NT2/D1 (cell line): ENCODE measurements at regions not wholly inside any gene's neighbourhood (a gene's known extent, or its start where the extent isn't known, plus 50 kb on each side); places are given as distances from the start of the nearest gene placed in this dataset.

Experiments
- SUZ12 ChIP-seq: IDR thresholded peaks from 2 replicates; pipeline ENCODE4 v1.6.1; 2011; ENCODE audit not compliant: insufficient read length, insufficient read depth; ENCODE audit errors: extremely low read depth
- YY1 ChIP-seq: IDR thresholded peaks from 2 replicates; pipeline ENCODE4 v1.6.1; 2011; ENCODE audit not compliant: insufficient read length, insufficient read depth
- ZNF274 ChIP-seq: IDR thresholded peaks from 2 replicates; pipeline ENCODE4 v1.6.1; 2011; ENCODE audit warnings: mild to moderate bottlenecking, low read depth, low read length

GRCh38 chr16:65905331-65905730 is 461.2 kb upstream of the CDH5 start:
- TF ChIP-seq YY1, result no peak
- TF ChIP-seq ZNF274, result no peak
- no peak for TF ChIP-seq SUZ12
